NT2/D1 (cell line): ENCODE measurements at regions not wholly inside any gene's neighbourhood (a gene's known extent, or its start where the extent isn't known, plus 50 kb on each side); places are given as distances from the start of the nearest gene placed in this dataset.

Experiments
- YY1 ChIP-seq: IDR thresholded peaks from 2 replicates; pipeline ENCODE4 v1.6.1; 2011; ENCODE audit not compliant: insufficient read length, insufficient read depth
- ZNF274 ChIP-seq: IDR thresholded peaks from 2 replicates; pipeline ENCODE4 v1.6.1; 2011; ENCODE audit warnings: mild to moderate bottlenecking, low read depth, low read length

GRCh38 chr22:27213766-27214581 lies 556.6 kb downstream of the MIAT start:
- no peak for TF ChIP-seq YY1
- no peak for TF ChIP-seq ZNF274
